ENCODE measurements at regions not wholly inside any gene's neighbourhood (a gene's known extent, or its start where the extent isn't known, plus 50 kb on each side); places are given as distances from the start of the nearest gene placed in this dataset.

GRCh38 chr18:61948846-61949438, 56.1 kb upstream of the RNF152 start:
- no peak for DNase-seq (ENCODE audit: low read depth)

- DNase-seq (ENCODE audit: low read depth), result no peak
Measured at GRCh38 chr18:61948281-61948741, 55.5 kb upstream of the RNF152 start.

DNA sequence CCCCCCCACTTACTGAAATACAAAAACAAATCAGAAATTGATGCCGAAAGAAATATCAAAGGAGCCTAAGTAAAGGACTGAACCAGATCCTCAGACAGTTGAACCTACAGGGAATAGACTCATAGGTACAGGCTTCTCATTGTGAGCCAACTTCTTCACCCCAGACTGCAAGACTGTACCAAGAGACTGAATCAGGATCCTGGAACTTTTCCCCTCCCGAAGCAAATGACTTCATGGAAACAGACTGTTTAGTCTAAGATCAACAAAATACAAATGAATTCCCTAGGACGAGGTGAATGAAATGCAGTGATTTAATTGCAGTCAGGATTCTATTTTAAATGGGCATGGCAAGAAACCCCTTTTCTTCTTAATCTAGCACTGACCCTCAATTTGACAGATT, 53.6 kb upstream of the RNF152 start:
- no peak for DNase-seq (ENCODE audit: low read depth)

DNA sequence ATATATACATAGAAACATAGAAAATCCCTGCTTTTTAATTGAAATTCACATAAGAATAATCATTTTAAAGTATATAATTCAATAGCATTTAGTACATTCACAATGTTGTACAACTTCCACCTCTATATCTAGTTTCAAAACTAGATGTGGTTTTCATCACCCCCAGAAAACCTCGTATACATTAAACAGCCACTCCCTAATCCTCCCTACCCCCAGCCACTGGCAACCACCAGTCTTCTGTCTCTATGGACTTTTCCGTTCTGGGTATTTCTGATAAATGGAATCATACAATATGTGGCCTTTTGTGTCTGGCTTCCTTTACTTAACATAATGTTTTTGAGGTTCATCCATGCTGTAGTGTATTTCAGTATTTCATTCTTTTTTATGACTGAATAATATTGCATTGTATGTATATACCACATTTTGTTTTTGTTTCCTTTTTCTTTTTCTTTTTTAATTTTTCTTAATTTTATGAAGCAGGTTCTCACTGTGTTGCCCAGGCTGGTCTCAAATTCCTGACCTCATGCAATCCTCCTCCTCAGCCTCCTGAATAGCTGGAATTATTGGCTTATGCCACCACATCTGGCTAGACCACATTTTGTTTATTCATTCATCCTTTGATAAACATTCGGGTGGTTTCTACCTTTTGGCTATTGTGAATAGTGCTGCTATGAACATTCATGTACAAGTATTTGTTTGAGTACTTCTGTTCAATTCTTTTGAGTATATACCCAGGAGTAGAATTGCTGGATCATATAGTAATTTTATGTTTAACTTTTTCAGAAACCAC, 50.6 kb upstream of the RNF152 start:
- no peak for DNase-seq (ENCODE audit: low read depth)
